PC-3 (cell line): ENCODE measurements at regions not wholly inside any gene's neighbourhood (a gene's known extent, or its start where the extent isn't known, plus 50 kb on each side); places are given as distances from the start of the nearest gene placed in this dataset.

Experiments
- ATAC-seq: fragments of 200-7000 bp; cut with Tn5 transposase; 2 replicates; pipeline ENCODE4 v1.9.1; 2020; ENCODE audit warnings: mild to moderate bottlenecking, moderate library complexity
- BruUV-seq: library from RNA; stranded (reverse); fragments of 400-500 nt; replicated peaks from 2 replicates; lab custom pipeline; 2021; lab: Mats Ljungman, UMichigan
- CTCF ChIA-PET: fragments of 300-600 bp; sonication (Branson Sonifier 250); formaldehyde crosslinking; loops from one replicate; lab custom pipeline; 2022; ENCODE audit warnings: antibody characterized with exemption; lab: Charles Lee
- POLR2A ChIA-PET: fragments of 300-600 bp; sonication (Branson Sonifier 250); formaldehyde crosslinking; loops from one replicate; lab custom pipeline; 2022; ENCODE audit warnings: antibody characterized with exemption; ENCODE audit not compliant: unreplicated experiment; lab: Charles Lee
- DNase-seq: peaks from one replicate; pipeline ENCODE4 v3.0.0-alpha.2; 2015
- H2AFZ ChIP-seq: fragments of 300-600 bp; sonication (generic); 2 replicates; pipeline ENCODE4 v1.6.0; 2016; ENCODE audit warnings: antibody characterized with exemption, low read length
- H3F3A ChIP-seq: fragments of 300-600 bp; sonication (generic); one replicate; pipeline ENCODE4 v1.6.0; 2017; ENCODE audit warnings: antibody characterized with exemption, low read length, control low read depth, mild to moderate bottlenecking; ENCODE audit not compliant: unreplicated experiment
- H3K27ac ChIP-seq: fragments of 300-600 bp; sonication (generic); 2 replicates; pipeline ENCODE4 v1.5.1; 2016; ENCODE audit warnings: mild to moderate bottlenecking, low read length
- H3K27me3 ChIP-seq: fragments of 300-600 bp; sonication (generic); 2 replicates; pipeline ENCODE4 v1.6.1; 2016; ENCODE audit warnings: low read length, mixed read lengths
- H3K36me3 ChIP-seq: fragments of 300-600 bp; sonication (generic); 2 replicates; pipeline ENCODE4 v1.6.1; 2016; ENCODE audit warnings: low read depth, mixed run types, low read length, mixed read lengths
- H3K4me1 ChIP-seq: fragments of 300-600 bp; sonication (generic); 2 replicates; pipeline ENCODE4 v1.5.1; 2016; ENCODE audit warnings: low read length; ENCODE audit not compliant: insufficient read depth
- H3K4me2 ChIP-seq: fragments of 300-600 bp; sonication (generic); 2 replicates; pipeline ENCODE4 v1.6.0; 2016; ENCODE audit warnings: low read length
- H3K4me3 ChIP-seq: fragments of 300-600 bp; sonication (generic); 2 replicates; pipeline ENCODE4 v1.5.1; 2016; ENCODE audit warnings: mild to moderate bottlenecking, low read length, mixed read lengths
- H3K79me2 ChIP-seq: fragments of 300-600 bp; sonication (generic); 2 replicates; pipeline ENCODE4 v1.6.1; 2017; ENCODE audit warnings: low read length, mixed read lengths
- H3K9ac ChIP-seq: fragments of 300-600 bp; sonication (generic); 2 replicates; pipeline ENCODE4 v1.6.0; 2016; ENCODE audit warnings: mild to moderate bottlenecking, low read length
- H3K9me2 ChIP-seq: fragments of 300-600 bp; sonication (generic); replicated peaks from 2 replicates; pipeline ENCODE4 v1.6.1; 2016; ENCODE audit warnings: mixed run types, low read length, mixed read lengths
- H3K9me3 ChIP-seq: fragments of 300-600 bp; sonication (generic); 2 replicates; pipeline ENCODE4 v1.6.1; 2016; ENCODE audit warnings: low read length, mixed read lengths
- H4K20me1 ChIP-seq: fragments of 300-600 bp; sonication (generic); 2 replicates; pipeline ENCODE4 v1.6.1; 2016; ENCODE audit warnings: low read length, mixed read lengths
- EZH2 ChIP-seq: fragments of 300-600 bp; sonication (generic); IDR thresholded peaks from one replicate; pipeline ENCODE4 v1.6.1; 2017; ENCODE audit warnings: antibody characterized with exemption, mild to moderate bottlenecking, low read length; ENCODE audit not compliant: unreplicated experiment
- EZH2phosphoT487 ChIP-seq: fragments of 300-600 bp; sonication (generic); IDR thresholded peaks from 2 replicates; pipeline ENCODE4 v1.6.1; 2018; ENCODE audit warnings: mild to moderate bottlenecking, antibody characterized with exemption, low read length, borderline replicate concordance
- intact Hi-C: fragments of 100-400 bp; cut with micrococcal nuclease; formaldehyde crosslinking; loops from 2 replicates; pipeline ENCODE4 v1.9.0; 2023
- TF ChIP-seq, protein P1 (sequence below): fragments of 300-600 bp; sonication (generic); conservative IDR thresholded peaks from 2 replicates; pipeline ENCODE4 v1.5.1; 2017; ENCODE audit warnings: antibody characterized with exemption, low read depth, mild to moderate bottlenecking, low read length

DNA sequence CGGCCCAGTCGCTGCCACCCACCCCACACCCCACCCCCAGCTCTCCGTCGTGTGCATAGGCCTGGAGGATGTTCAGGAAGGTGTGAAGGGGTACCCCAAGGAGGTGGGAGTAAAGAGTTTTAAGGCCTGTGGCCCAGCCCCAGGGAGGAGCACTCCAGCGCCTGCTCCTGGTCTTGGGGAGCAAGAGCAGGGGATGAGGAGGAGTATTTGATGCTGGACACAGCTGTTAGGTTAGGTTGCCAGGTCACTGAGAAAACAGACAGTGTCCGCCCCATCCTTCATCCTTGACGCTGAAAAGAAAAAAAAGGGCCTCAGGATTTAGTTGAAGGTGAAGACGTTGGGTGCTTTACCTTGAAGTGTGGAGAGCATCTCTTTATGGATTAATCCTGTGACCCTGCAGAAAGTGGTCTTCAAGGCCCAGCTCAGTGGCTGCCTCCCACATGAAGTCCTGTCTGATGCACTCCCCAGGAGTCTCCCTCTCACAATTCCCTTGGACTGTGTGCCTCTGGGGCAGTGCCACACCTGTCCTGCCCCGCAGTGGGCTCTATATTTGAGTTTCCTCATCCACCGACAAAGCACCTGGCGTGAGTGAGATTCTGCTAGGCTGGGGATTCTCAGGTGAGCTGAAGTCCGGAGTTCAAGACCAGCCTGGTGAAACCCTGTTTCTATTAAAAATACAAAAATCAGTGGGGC is 101.8 kb downstream of the SPRY4 start:
- H3K4me1 ChIP-seq, result peaks cover 32% of the 10 kb centered on the region
- intact Hi-C loops, result no loop called here
- H4K20me1 ChIP-seq, result no peaks in the 10 kb centered on the region
- no peak overlapping the region for H3K4me3 ChIP-seq
- ChIA-PET CTCF (no interaction called here), POLR2A (interaction anchor here (0.6 to 0.7 kb wide), 2 partner anchors 68 to 102 kb away, joined by 3 to 7 read pairs; no protein-coding TSS in a partner anchor)
- no peaks in the 10 kb centered on the region for H3K9me3 ChIP-seq
- DNase-seq, result no peak
- H3K36me3 ChIP-seq, result no peaks in the 10 kb centered on the region
- H3K79me2 ChIP-seq, result no peaks in the 10 kb centered on the region
- ATAC-seq, result no peak
- H3F3A ChIP-seq, result no peaks in the 10 kb centered on the region
- no peak overlapping the region for H3K27ac ChIP-seq
- BruUV-seq, result no TSS peak
- TF ChIP-seq EZH2, result no peak
- TF ChIP-seq, protein P1, sequence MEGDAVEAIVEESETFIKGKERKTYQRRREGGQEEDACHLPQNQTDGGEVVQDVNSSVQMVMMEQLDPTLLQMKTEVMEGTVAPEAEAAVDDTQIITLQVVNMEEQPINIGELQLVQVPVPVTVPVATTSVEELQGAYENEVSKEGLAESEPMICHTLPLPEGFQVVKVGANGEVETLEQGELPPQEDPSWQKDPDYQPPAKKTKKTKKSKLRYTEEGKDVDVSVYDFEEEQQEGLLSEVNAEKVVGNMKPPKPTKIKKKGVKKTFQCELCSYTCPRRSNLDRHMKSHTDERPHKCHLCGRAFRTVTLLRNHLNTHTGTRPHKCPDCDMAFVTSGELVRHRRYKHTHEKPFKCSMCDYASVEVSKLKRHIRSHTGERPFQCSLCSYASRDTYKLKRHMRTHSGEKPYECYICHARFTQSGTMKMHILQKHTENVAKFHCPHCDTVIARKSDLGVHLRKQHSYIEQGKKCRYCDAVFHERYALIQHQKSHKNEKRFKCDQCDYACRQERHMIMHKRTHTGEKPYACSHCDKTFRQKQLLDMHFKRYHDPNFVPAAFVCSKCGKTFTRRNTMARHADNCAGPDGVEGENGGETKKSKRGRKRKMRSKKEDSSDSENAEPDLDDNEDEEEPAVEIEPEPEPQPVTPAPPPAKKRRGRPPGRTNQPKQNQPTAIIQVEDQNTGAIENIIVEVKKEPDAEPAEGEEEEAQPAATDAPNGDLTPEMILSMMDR, result no peak
- no peak for TF ChIP-seq EZH2phosphoT487
- no peak overlapping the region for H3K9ac ChIP-seq
- no peaks in the 10 kb centered on the region for H3K9me2 ChIP-seq
- no peak overlapping the region for H2AFZ ChIP-seq
- H3K27me3 ChIP-seq, result no peaks in the 10 kb centered on the region
- H3K4me2 ChIP-seq, result no peak overlapping the region

DNA sequence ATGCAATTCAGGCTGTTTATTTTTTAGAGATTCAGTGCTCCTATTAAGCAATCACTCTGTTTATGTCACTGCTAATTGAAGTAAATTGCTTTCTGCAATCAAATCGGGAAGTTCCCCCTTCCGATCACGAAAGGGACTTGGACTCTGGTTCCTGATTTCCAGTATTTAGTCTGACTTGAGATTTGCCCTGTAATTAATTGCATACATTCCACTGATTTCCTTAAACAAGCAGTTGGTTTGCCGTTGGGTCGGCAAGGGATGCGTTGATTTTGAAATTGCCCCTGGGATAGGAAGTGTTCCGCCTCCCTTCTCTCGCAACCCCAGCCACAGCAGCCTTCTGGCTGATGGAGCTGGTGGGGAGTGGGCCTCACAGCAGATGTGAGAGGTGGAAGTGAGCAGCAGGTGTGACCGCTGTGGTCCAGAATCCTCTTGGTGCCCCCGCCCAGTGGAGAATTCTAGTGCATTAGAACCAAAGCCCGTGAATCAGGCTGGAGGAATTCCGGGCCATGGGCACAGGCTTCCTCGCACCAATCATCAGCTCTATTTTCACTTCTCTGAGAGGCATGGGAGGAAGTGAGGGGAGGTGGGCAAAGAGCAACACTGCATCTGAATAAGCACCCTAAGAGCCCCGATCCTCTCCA is 102.5 kb downstream of the SPRY4 start:
- ChIA-PET POLR2A (interaction anchor here (0.7 kb wide), 1 partner anchor 103 kb away, joined by 7 read pairs; no protein-coding TSS in a partner anchor), CTCF (no interaction called here)
- H3K4me3 ChIP-seq, result no peak overlapping the region
- H3K36me3 ChIP-seq, result no peaks in the 10 kb centered on the region
- BruUV-seq, result no TSS peak
- ATAC-seq, result no peak
- TF ChIP-seq, protein P1, result no peak
- TF ChIP-seq EZH2phosphoT487 (no peak), EZH2 (no peak)
- H3K27ac ChIP-seq, result no peak overlapping the region
- peaks cover 32% of the 10 kb centered on the region for H3K4me1 ChIP-seq
- DNase-seq, result no peak
- no peak overlapping the region for H2AFZ ChIP-seq
- no peaks in the 10 kb centered on the region for H3K9me2 ChIP-seq
- no peak overlapping the region for H3K9ac ChIP-seq
- H3K27me3 ChIP-seq, result no peaks in the 10 kb centered on the region
- H3F3A ChIP-seq, result no peaks in the 10 kb centered on the region
- no peak overlapping the region for H3K4me2 ChIP-seq
- intact Hi-C loops, result no loop called here
- H3K79me2 ChIP-seq, result no peaks in the 10 kb centered on the region
- H4K20me1 ChIP-seq, result no peaks in the 10 kb centered on the region
- no peaks in the 10 kb centered on the region for H3K9me3 ChIP-seq
